ENCODE measurements at regions not wholly inside any gene's neighbourhood (a gene's known extent, or its start where the extent isn't known, plus 50 kb on each side); places are given as distances from the start of the nearest gene placed in this dataset.

DNA sequence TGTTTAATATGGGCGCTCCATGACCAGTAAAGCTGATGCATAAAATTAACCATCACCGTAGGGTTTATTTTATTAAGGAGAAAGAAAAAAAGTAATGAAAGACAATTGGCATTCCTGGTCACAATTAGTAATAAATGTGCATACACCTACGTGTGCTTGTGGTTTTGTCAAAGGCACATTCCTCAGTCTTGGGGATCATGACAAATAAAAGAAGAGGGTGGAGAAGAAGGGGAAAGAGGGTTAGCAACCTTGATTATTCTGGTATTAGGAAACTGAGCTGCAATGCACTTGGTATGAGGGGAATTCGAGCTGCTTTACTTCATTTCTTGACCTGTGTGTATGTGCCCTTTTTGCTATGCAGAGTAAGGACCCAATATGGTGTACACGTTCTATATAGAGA is 1798.3 kb upstream of the PCDH7 start:
- TF ChIP-seq EZH2 (IDR thresholded peaks at IDR 0.05; ENCODE audit: insufficient read depth, poor library complexity, severe bottlenecking) (no peak), EZH2phosphoT487 (IDR thresholded peaks at IDR 0.05; ENCODE audit: insufficient read depth, low read depth) (no peak)
